Mononuclear cell (primary cell): ENCODE measurements at regions not wholly inside any gene's neighbourhood (a gene's known extent, or its start where the extent isn't known, plus 50 kb on each side); places are given as distances from the start of the nearest gene placed in this dataset.

Experiments
- H3K27me3 ChIP-seq: 2 replicates; pipeline ENCODE4 v1.6.0; 2011; ENCODE audit warnings: low read length, control low read depth; ENCODE audit not compliant: insufficient read depth
- H3K4me1 ChIP-seq: 2 replicates; pipeline ENCODE4 v1.5.1; 2011; ENCODE audit warnings: mild to moderate bottlenecking, low read length, control low read depth; ENCODE audit not compliant: insufficient read depth
- H3K4me3 ChIP-seq: 2 replicates; pipeline ENCODE4 v1.5.1; 2011; ENCODE audit warnings: mild to moderate bottlenecking, low read length, moderate library complexity
- H3K9me3 ChIP-seq: 2 replicates; pipeline ENCODE4 v1.5.1; 2011; ENCODE audit warnings: low read depth, mild to moderate bottlenecking, control low read depth, low read length

- no peaks in the 10 kb centered on the region for H3K9me3 ChIP-seq
- H3K4me1 ChIP-seq = peaks cover 34% of the 10 kb centered on the region
- no peak overlapping the region for H3K4me3 ChIP-seq
- no peaks in the 10 kb centered on the region for H3K27me3 ChIP-seq
Observed at GRCh38 chr2:8426550-8426949, 255.3 kb upstream of the ID2 start.

- Histone ChIP-seq H3K9me3 (no peaks in the 10 kb centered on the region), H3K27me3 (no peaks in the 10 kb centered on the region), H3K4me1 (peaks cover 27% of the 10 kb centered on the region), H3K4me3 (no peak overlapping the region)
Observed at GRCh38 chr2:8427211-8427610, 254.6 kb upstream of the ID2 start.

- H3K27me3 ChIP-seq = no peaks in the 10 kb centered on the region
- H3K4me1 ChIP-seq = peaks cover 42% of the 10 kb centered on the region
- H3K4me3 ChIP-seq = no peak overlapping the region
- H3K9me3 ChIP-seq = no peaks in the 10 kb centered on the region
Observed at GRCh38 chr2:8430628-8431027, 251.2 kb upstream of the ID2 start.

GRCh38 chr2:8431446-8432125 lies 250.3 kb upstream of the ID2 start:
- Histone ChIP-seq H3K4me1 (peaks cover 43% of the 10 kb centered on the region), H3K9me3 (no peaks in the 10 kb centered on the region), H3K4me3 (no peak overlapping the region), H3K27me3 (no peaks in the 10 kb centered on the region)

- H3K4me1 ChIP-seq = peaks cover 41% of the 10 kb centered on the region
- H3K4me3 ChIP-seq = no peak overlapping the region
- no peaks in the 10 kb centered on the region for H3K27me3 ChIP-seq
- no peaks in the 10 kb centered on the region for H3K9me3 ChIP-seq
Observed at GRCh38 chr2:8432706-8433336, 249.0 kb upstream of the ID2 start.

- Histone ChIP-seq H3K4me3 (no peak overlapping the region), H3K27me3 (no peaks in the 10 kb centered on the region), H3K4me1 (peaks cover 44% of the 10 kb centered on the region), H3K9me3 (no peaks in the 10 kb centered on the region)
Observed at GRCh38 chr2:8433390-8433789, 248.5 kb upstream of the ID2 start.

GRCh38 chr2:8435608-8436007 lies 246.2 kb upstream of the ID2 start:
- Histone ChIP-seq H3K27me3 (no peaks in the 10 kb centered on the region), H3K4me3 (no peak overlapping the region), H3K4me1 (peaks cover 56% of the 10 kb centered on the region), H3K9me3 (no peaks in the 10 kb centered on the region)

GRCh38 chr2:8436585-8436984 lies 245.3 kb upstream of the ID2 start:
- Histone ChIP-seq H3K27me3 (no peaks in the 10 kb centered on the region), H3K4me3 (no peak overlapping the region), H3K4me1 (peaks cover 64% of the 10 kb centered on the region), H3K9me3 (no peaks in the 10 kb centered on the region)

GRCh38 chr2:8437228-8437948 lies 244.5 kb upstream of the ID2 start:
- no peak overlapping the region for H3K4me3 ChIP-seq
- H3K27me3 ChIP-seq = no peaks in the 10 kb centered on the region
- no peaks in the 10 kb centered on the region for H3K9me3 ChIP-seq
- peaks cover 72% of the 10 kb centered on the region for H3K4me1 ChIP-seq

- no peaks in the 10 kb centered on the region for H3K9me3 ChIP-seq
- no peak overlapping the region for H3K4me3 ChIP-seq
- H3K27me3 ChIP-seq = no peaks in the 10 kb centered on the region
- peaks cover 70% of the 10 kb centered on the region for H3K4me1 ChIP-seq
Observed at GRCh38 chr2:8437949-8438400, 243.9 kb upstream of the ID2 start.

- Histone ChIP-seq H3K27me3 (no peaks in the 10 kb centered on the region), H3K4me3 (no peak overlapping the region), H3K9me3 (no peaks in the 10 kb centered on the region), H3K4me1 (peaks cover 68% of the 10 kb centered on the region)
Observed at GRCh38 chr2:8438476-8438875, 243.4 kb upstream of the ID2 start.

GRCh38 chr2:8438996-8439395 lies 242.9 kb upstream of the ID2 start:
- H3K27me3 ChIP-seq = no peaks in the 10 kb centered on the region
- no peak overlapping the region for H3K4me3 ChIP-seq
- H3K4me1 ChIP-seq = peaks cover 63% of the 10 kb centered on the region
- no peaks in the 10 kb centered on the region for H3K9me3 ChIP-seq

GRCh38 chr2:8440029-8440778 lies 241.7 kb upstream of the ID2 start:
- no peaks in the 10 kb centered on the region for H3K27me3 ChIP-seq
- H3K9me3 ChIP-seq = no peaks in the 10 kb centered on the region
- H3K4me1 ChIP-seq = peaks cover 57% of the 10 kb centered on the region
- H3K4me3 ChIP-seq = no peak overlapping the region

- Histone ChIP-seq H3K4me3 (no peak overlapping the region), H3K4me1 (peaks cover 45% of the 10 kb centered on the region), H3K9me3 (no peaks in the 10 kb centered on the region), H3K27me3 (no peaks in the 10 kb centered on the region)
Observed at GRCh38 chr2:8441371-8441770, 240.5 kb upstream of the ID2 start.

GRCh38 chr2:8441986-8442385 lies 239.9 kb upstream of the ID2 start:
- Histone ChIP-seq H3K27me3 (no peaks in the 10 kb centered on the region), H3K4me1 (peaks cover 43% of the 10 kb centered on the region), H3K9me3 (no peaks in the 10 kb centered on the region), H3K4me3 (no peak overlapping the region)
